HAP-1 (cell line): ENCODE measurements at regions not wholly inside any gene's neighbourhood (a gene's known extent, or its start where the extent isn't known, plus 50 kb on each side); places are given as distances from the start of the nearest gene placed in this dataset.

Experiments
- DNase-seq, 2 experiments: peaks; one replicate each; pipeline ENCODE4 v3.0.0-alpha.2; 2016 to 2020; ENCODE audit warnings: low spot score in 2 of 2
- H3K27me3 ChIP-seq: fragments of 250-450 bp; sonication (Bioruptor Pico); 2 replicates; pipeline ENCODE4 v1.5.1; 2020; ENCODE audit warnings: low read depth, mild to moderate bottlenecking, moderate library complexity
- H3K36me3 ChIP-seq: fragments of 250-450 bp; sonication (Bioruptor Pico); replicated peaks from 2 replicates; pipeline ENCODE4 v1.5.1; 2020; ENCODE audit warnings: mild to moderate bottlenecking
- H3K4me1 ChIP-seq: fragments of 250-450 bp; sonication (Bioruptor Pico); 2 replicates; pipeline ENCODE4 v1.5.1; 2020; ENCODE audit warnings: mild to moderate bottlenecking
- H3K4me3 ChIP-seq: fragments of 250-450 bp; sonication (Bioruptor Pico); 2 replicates; pipeline ENCODE4 v1.5.1; 2020; ENCODE audit warnings: mild to moderate bottlenecking, moderate library complexity
- H3K9me3 ChIP-seq: fragments of 250-450 bp; sonication (Bioruptor Pico); 2 replicates; pipeline ENCODE4 v1.5.1; 2020; ENCODE audit warnings: mild to moderate bottlenecking, moderate library complexity
- in situ Hi-C: fragments of 300-500 bp; cut with MboI; formaldehyde crosslinking; loops from 3 replicates; pipeline ENCODE4 v1.14.3; 2020; ENCODE audit warnings: low sequenced_read_pairs, inconsistent platforms, mixed read lengths

DNA sequence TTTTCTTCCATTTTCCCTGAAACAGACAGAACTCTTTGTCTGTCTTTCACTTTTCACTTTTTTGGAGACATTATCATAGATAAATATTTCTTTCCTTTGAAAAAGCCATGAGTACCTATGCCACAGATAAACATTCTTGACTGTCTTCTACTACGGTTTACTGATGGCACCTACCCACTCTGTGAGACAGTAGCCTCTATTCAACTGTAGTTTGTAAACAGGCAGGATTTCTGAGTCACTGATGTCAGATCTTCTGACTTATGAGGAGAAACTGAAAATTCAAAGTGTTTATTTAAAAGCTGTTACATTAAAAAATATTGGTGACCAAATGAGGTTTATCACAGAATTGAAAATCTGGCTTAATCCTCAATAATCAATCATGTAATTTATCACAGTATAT is 658.4 kb downstream of the TOX3 start:
- no peaks in the 10 kb centered on the region for H3K27me3 ChIP-seq
- no peaks in the 10 kb centered on the region for H3K36me3 ChIP-seq
- H3K4me3 ChIP-seq, result no peak overlapping the region
- in situ Hi-C loops, result no loop called here
- DNase-seq, result no peak
- no peaks in the 10 kb centered on the region for H3K4me1 ChIP-seq
- H3K9me3 ChIP-seq, result no peaks in the 10 kb centered on the region

- H3K36me3 ChIP-seq, result no peaks in the 10 kb centered on the region
- no peaks in the 10 kb centered on the region for H3K4me1 ChIP-seq
- H3K27me3 ChIP-seq, result no peaks in the 10 kb centered on the region
- in situ Hi-C loops, result no loop called here
- DNase-seq, result no peak
- no peaks in the 10 kb centered on the region for H3K9me3 ChIP-seq
- no peak overlapping the region for H3K4me3 ChIP-seq
These were observed 658.9 kb downstream of the TOX3 start for GRCh38 chr16:51888016-51888415.

DNA sequence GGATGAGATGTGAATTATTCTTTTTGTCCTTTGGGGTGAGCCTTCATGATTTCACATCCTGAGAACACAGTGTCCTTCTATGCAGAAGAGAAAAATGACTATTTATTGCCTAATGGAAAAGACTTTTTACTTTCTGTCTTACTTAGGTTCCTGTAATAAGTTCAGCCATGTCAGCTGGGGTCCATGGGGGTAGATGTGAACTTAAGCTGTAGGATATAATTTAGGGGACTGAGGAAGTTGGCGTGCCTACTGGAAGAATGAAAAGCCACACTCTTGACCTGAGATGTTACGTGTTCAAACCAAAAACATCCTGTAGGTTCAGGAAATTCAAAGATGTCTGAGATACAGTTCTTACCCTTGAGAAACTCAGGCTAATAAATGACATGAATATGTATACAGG is 660.5 kb downstream of the TOX3 start:
- in situ Hi-C loops, result no loop called here
- no peaks in the 10 kb centered on the region for H3K36me3 ChIP-seq

GRCh38 chr16:51884773-51885172 is 662.2 kb downstream of the TOX3 start:
- no peaks in the 10 kb centered on the region for H3K36me3 ChIP-seq
- H3K9me3 ChIP-seq, result no peaks in the 10 kb centered on the region
- no peaks in the 10 kb centered on the region for H3K4me1 ChIP-seq
- in situ Hi-C loops, result no loop called here
- H3K27me3 ChIP-seq, result no peaks in the 10 kb centered on the region
- DNase-seq, result no peak
- no peak overlapping the region for H3K4me3 ChIP-seq

More for the DNA sequence above, 660.5 kb downstream of the TOX3 start:
- Histone ChIP-seq H3K9me3 (no peaks in the 10 kb centered on the region), H3K27me3 (no peaks in the 10 kb centered on the region), H3K4me1 (no peaks in the 10 kb centered on the region), H3K4me3 (no peak overlapping the region)
- no peak for DNase-seq

- Histone ChIP-seq H3K4me3 (no peak overlapping the region), H3K36me3 (no peaks in the 10 kb centered on the region), H3K27me3 (no peaks in the 10 kb centered on the region), H3K9me3 (no peaks in the 10 kb centered on the region), H3K4me1 (no peaks in the 10 kb centered on the region)
- in situ Hi-C loops, result no loop called here
- no peak for DNase-seq
These were observed 665.2 kb downstream of the TOX3 start for GRCh38 chr16:51881731-51882130.

GRCh38 chr16:51880776-51881175 is 666.2 kb downstream of the TOX3 start:
- H3K27me3 ChIP-seq, result no peaks in the 10 kb centered on the region
- no peaks in the 10 kb centered on the region for H3K4me1 ChIP-seq
- no peaks in the 10 kb centered on the region for H3K9me3 ChIP-seq
- DNase-seq, result no peak
- no peak overlapping the region for H3K4me3 ChIP-seq
- H3K36me3 ChIP-seq, result no peaks in the 10 kb centered on the region
- in situ Hi-C loops, result no loop called here

DNA sequence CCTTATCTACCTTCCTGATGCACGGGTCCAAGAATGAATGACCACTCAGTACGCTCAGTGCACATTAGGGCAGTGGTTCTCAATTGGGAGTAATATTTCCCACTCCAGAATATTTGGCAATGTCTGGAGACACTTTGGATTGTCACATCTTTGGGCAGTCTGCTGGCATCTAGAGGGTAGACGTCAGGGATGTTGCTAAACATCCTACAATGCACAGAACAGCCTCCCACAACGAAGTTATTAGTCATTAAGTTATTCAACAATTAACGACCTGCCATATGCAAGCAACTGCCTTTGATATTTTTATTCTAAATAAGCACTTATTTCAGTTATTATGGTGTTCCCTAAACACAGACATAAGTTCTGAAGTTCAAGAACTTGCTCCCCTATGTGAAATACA is 669.3 kb downstream of the TOX3 start:
- Histone ChIP-seq H3K9me3 (no peaks in the 10 kb centered on the region), H3K36me3 (no peaks in the 10 kb centered on the region), H3K4me1 (no peaks in the 10 kb centered on the region), H3K27me3 (no peaks in the 10 kb centered on the region), H3K4me3 (no peak overlapping the region)
- no peak for DNase-seq
- in situ Hi-C loops, result no loop called here

DNA sequence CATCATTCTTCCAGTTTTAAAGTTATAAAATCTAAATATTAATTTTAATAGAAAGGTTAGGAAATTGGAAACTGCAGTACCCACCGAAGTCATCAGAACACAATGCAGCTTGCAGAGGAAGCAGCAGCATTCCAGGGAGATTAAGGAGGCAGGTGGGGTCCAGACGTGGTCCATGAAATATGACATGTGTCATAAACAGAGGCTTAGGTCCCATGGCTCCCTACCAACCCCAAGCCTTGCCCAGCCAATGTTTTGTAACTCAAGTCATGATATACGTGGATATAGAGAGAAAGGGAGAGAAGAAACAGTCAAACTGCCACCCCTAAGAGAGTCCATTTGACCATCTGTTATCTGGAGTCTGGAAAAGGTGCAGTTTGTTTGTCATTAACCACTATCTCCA is 670.0 kb downstream of the TOX3 start:
- no peak for DNase-seq
- H3K9me3 ChIP-seq, result no peaks in the 10 kb centered on the region
- no peaks in the 10 kb centered on the region for H3K27me3 ChIP-seq
- no peak overlapping the region for H3K4me3 ChIP-seq
- H3K36me3 ChIP-seq, result no peaks in the 10 kb centered on the region
- H3K4me1 ChIP-seq, result no peaks in the 10 kb centered on the region
- in situ Hi-C loops, result no loop called here

DNA sequence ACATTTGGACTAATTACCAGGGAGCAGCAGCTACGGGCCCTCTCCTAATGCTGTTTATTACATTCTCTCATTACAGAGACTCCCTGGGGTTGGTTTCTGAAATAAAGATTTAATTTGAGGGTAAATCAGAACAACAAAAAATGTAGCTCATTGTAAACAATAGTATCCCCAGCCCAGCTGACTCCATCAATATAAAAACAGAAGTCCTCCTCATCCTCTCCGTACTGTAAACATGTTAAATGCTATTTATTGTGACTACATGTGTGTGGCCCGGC is 670.4 kb downstream of the TOX3 start:
- in situ Hi-C loops, result no loop called here
- H3K9me3 ChIP-seq, result no peaks in the 10 kb centered on the region
- no peak for DNase-seq
- H3K36me3 ChIP-seq, result no peaks in the 10 kb centered on the region
- H3K4me3 ChIP-seq, result no peak overlapping the region
- H3K4me1 ChIP-seq, result no peaks in the 10 kb centered on the region
- no peaks in the 10 kb centered on the region for H3K27me3 ChIP-seq

- no peaks in the 10 kb centered on the region for H3K27me3 ChIP-seq
- DNase-seq, result no peak
- in situ Hi-C loops, result no loop called here
These were observed 670.9 kb downstream of the TOX3 start for GRCh38 chr16:51875834-51876600.

DNA sequence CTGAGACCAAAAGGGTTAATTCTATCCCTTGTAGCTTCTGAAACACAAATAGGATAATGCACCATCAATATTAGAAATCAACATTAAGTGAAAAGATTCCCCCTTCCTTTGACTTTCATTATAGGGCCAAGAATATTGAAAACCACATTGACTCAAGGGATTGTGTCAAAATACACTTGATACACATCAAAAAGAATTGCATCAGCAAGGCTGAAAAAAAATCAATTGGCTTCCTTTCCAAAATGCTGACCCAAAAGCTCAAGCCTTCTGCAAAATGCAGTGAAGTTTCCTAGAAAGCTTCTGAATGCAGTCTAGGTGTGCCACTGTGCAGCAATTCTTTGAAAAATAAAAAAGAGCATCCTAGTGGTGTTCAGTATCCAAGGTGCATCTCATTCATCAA is 674.4 kb downstream of the TOX3 start:
- Histone ChIP-seq H3K4me3 (no peak overlapping the region), H3K4me1 (no peaks in the 10 kb centered on the region), H3K9me3 (no peaks in the 10 kb centered on the region), H3K36me3 (no peaks in the 10 kb centered on the region), H3K27me3 (no peaks in the 10 kb centered on the region)
- in situ Hi-C loops, result no loop called here
- DNase-seq, result no peak

More at GRCh38 chr16:51875834-51876600, 670.9 kb downstream of the TOX3 start:
- no peak overlapping the region for H3K4me3 ChIP-seq
- H3K9me3 ChIP-seq, result no peaks in the 10 kb centered on the region
- H3K36me3 ChIP-seq, result no peaks in the 10 kb centered on the region
- H3K4me1 ChIP-seq, result no peaks in the 10 kb centered on the region

DNA sequence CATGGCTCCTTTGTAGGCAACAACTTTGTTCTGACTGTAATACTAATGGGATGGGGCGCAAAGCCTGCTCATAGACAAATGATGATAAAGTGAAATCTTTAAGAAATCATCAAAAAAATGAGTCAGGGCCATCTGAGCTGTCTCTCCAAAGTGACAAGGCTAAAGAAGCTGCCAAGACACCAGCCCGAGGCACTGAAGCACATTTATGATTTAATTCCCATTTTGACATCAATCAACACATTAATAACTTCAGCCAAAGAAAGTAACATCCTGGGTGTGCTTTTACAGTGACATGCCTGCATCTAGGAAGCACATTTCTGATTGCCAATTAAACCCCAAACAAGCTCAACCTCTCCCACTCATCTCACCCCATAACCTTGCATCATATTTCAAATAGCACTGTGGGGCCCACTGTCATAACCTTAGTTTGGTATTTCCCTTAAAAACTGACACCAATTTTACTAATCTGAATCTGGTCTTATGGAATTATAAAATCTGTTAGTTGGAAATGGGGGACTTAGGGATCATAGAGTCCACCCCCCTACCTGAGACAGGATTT is 676.6 kb downstream of the TOX3 start:
- no peak for DNase-seq
- H3K27me3 ChIP-seq, result no peaks in the 10 kb centered on the region

GRCh38 chr16:51869176-51869575 is 677.8 kb downstream of the TOX3 start:
- H3K36me3 ChIP-seq, result no peaks in the 10 kb centered on the region
- in situ Hi-C loops, result no loop called here
- H3K4me1 ChIP-seq, result no peaks in the 10 kb centered on the region
- no peak for DNase-seq
- no peaks in the 10 kb centered on the region for H3K27me3 ChIP-seq
- H3K4me3 ChIP-seq, result no peak overlapping the region
- no peaks in the 10 kb centered on the region for H3K9me3 ChIP-seq

More for the DNA sequence above, 676.6 kb downstream of the TOX3 start:
- no peak overlapping the region for H3K4me3 ChIP-seq
- no peaks in the 10 kb centered on the region for H3K9me3 ChIP-seq
- H3K36me3 ChIP-seq, result no peaks in the 10 kb centered on the region
- no peaks in the 10 kb centered on the region for H3K4me1 ChIP-seq
- in situ Hi-C loops, result no loop called here

- Histone ChIP-seq H3K27me3 (no peaks in the 10 kb centered on the region), H3K36me3 (no peaks in the 10 kb centered on the region), H3K4me1 (no peaks in the 10 kb centered on the region), H3K4me3 (no peak overlapping the region), H3K9me3 (no peaks in the 10 kb centered on the region)
- DNase-seq, result no peak
- in situ Hi-C loops, result no loop called here
These were observed 678.3 kb downstream of the TOX3 start for GRCh38 chr16:51868631-51869030.
